Naive thymus-derived CD8-positive, alpha-beta T cell (primary cell): ENCODE measurements at regions not wholly inside any gene's neighbourhood (a gene's known extent, or its start where the extent isn't known, plus 50 kb on each side); places are given as distances from the start of the nearest gene placed in this dataset.
"Not testable (repeated sequence)": the region's sequence is repeated elsewhere in the genome, so short reads cannot be mapped to it uniquely, and the experiment has no call there.

Experiments used
- ATAC-seq, 2 donors: fragments of 150-1000 bp; cut with Tn5 transposase in 1 of 2; sonication (Bioruptor Pico), chemical (Tn5 transposase) in 1 of 2; 1 replicate in 1 of 2; 2 replicates in 1 of 2; pipeline ENCODE4 v1.10.0; 2021; ENCODE audit warnings: mild to moderate bottlenecking in 2 of 2, moderate library complexity in 2 of 2
- POLR2A ChIA-PET: fragments of 350-600 bp; sonication (Branson Sonifier 250); formaldehyde crosslinking; loops from one replicate; lab custom pipeline; 2021; ENCODE audit warnings: antibody characterized with exemption; lab: Charles Lee
- DNase-seq, 10 donors: peaks; one replicate each; pipeline versions ENCODE4 v3.0.0 to v3.0.0-alpha.2; 2020 to 2022
- H3K27ac Mint-ChIP-seq, 10 donors: one replicate each; pipeline ENCODE4 v1.8.0; 2020 to 2022; ENCODE audit warnings: mild to moderate bottlenecking in 10 of 10, mixed read lengths in 10 of 10, moderate library complexity in 4 of 10, inconsistent platforms in 1 of 10
- H3K27me3 Mint-ChIP-seq, 5 donors: one replicate each; pipeline ENCODE4 v1.8.0; 2021 to 2022; ENCODE audit warnings: mixed read lengths in 5 of 5
- H3K36me3 Mint-ChIP-seq, 3 donors: one replicate each; pipeline ENCODE4 v1.8.0; 2020 to 2022; ENCODE audit warnings: mixed read lengths in 3 of 3, mild to moderate bottlenecking in 2 of 3, inconsistent platforms in 1 of 3
- H3K4me1 Mint-ChIP-seq, 4 donors: one replicate each; pipeline ENCODE4 v1.8.0; 2021 to 2022; ENCODE audit warnings: mixed read lengths in 4 of 4
- H3K4me3 Mint-ChIP-seq, 10 donors: one replicate each; pipeline ENCODE4 v1.8.0; 2020 to 2022; ENCODE audit warnings: mild to moderate bottlenecking in 10 of 10, mixed read lengths in 10 of 10, moderate library complexity in 6 of 10, inconsistent platforms in 1 of 10
- H3K9me3 Mint-ChIP-seq, 9 donors: one replicate each; pipeline ENCODE4 v1.8.0; 2020 to 2022; ENCODE audit warnings: mixed read lengths in 9 of 9, mild to moderate bottlenecking in 3 of 9, inconsistent platforms in 1 of 9, moderate library complexity in 1 of 9

DNA sequence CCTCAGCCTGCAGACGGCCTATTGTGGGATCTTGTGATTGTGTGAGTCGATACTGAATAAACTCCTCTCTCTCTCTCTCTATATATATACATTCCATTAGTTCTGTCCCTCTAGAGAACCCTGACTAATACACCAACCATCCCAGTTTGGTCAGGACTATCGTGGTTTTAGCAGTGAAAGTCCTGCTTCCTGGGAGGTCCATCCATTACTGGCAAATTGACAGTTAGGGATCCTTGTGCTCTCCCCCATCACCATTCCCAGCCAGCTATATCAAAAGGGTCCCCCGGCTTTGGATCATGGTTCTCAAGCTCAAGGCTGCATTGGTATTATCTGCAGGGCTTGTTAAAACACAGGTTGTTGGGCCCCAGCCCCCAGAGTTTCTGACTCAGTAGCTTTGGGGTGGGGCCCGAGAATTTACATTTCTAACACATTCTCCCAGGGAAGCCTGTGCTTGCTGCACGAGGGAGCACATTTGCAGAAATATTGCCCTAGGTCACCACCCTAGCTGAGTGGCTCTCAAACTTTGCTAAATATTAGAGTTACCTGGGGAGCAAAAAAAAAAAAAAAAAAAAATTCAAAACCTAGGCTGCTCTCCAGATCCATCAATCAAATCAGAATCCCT is 899.1 kb upstream of the AUTS2 start:
- ATAC-seq = no peak
- H3K4me1 Mint-ChIP-seq = no peaks in the 10 kb centered on the region
- H3K36me3 Mint-ChIP-seq = peaks cover 0 to 5% (median 0%) of the 10 kb centered on the region in 3 donors
- H3K9me3 Mint-ChIP-seq = peaks cover 0 to 37% (median 10%) of the 10 kb centered on the region in 9 donors
- no peak for DNase-seq
- H3K4me3 Mint-ChIP-seq = no peak overlapping the region
- POLR2A ChIA-PET = no interaction called here
- no peak overlapping the region for H3K27ac Mint-ChIP-seq
- no peaks in the 10 kb centered on the region for H3K27me3 Mint-ChIP-seq

DNA sequence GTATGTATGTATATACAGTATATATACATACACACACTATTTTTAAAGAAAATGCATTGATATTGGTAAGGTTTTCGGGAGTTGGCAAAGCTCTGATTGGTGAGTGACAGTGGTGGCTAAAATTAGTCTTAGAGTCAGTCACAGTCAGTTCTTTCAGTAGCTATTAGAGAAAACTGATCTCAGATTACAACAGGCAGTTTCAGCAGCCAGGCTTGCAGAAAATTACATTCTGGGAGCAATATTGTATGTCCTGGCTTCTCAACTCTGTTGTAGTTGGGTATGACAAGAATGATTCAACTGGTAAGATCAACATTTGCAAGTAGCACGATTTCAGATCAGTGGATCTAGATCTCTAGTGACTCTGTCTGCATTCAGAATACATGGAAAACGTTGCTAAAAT is 897.9 kb upstream of the AUTS2 start:
- no peaks in the 10 kb centered on the region for H3K4me1 Mint-ChIP-seq
- H3K27me3 Mint-ChIP-seq = no peaks in the 10 kb centered on the region
- no peak for DNase-seq
- H3K9me3 Mint-ChIP-seq = peaks cover 0 to 30% (median 9%) of the 10 kb centered on the region in 9 donors
- POLR2A ChIA-PET = no interaction called here
- H3K36me3 Mint-ChIP-seq = no peaks in the 10 kb centered on the region
- no peak overlapping the region for H3K27ac Mint-ChIP-seq
- no peak for ATAC-seq
- H3K4me3 Mint-ChIP-seq = no peak overlapping the region

DNA sequence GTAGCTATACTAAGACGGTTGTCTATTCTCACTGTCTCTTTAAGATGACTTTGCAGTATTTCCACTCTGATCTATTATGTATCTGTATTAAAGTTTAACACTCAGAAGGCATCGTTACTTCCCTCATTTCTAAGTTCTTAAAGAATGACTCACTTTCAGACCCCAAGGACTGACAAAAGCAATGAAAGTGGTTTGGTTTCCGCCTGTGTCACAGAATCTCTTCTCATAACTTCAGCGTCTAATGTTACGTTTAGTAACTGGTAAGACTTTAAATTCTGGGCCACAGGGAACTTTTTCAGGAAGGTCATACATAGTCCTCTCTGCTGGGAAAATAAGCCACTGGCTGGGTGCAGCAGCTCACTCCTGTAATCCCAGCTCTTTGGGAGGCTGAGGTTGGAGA is 892.0 kb upstream of the AUTS2 start:
- Mint-ChIP-seq H3K4me3 (no peak overlapping the region), H3K27me3 (peaks cover 0 to 2% (median 0%) of the 10 kb centered on the region in 5 donors), H3K4me1 (no peaks in the 10 kb centered on the region), H3K9me3 (peaks cover 2 to 33% (median 10%) of the 10 kb centered on the region in 9 donors), H3K27ac (no peak overlapping the region), H3K36me3 (peaks cover 0 to 4% (median 0%) of the 10 kb centered on the region in 3 donors)
- DNase-seq = no peak
- ATAC-seq = no peak
- POLR2A ChIA-PET = interaction anchor here (0.6 kb wide), 1 partner anchor 45 kb away, joined by 4 read pairs; no protein-coding TSS in a partner anchor

DNA sequence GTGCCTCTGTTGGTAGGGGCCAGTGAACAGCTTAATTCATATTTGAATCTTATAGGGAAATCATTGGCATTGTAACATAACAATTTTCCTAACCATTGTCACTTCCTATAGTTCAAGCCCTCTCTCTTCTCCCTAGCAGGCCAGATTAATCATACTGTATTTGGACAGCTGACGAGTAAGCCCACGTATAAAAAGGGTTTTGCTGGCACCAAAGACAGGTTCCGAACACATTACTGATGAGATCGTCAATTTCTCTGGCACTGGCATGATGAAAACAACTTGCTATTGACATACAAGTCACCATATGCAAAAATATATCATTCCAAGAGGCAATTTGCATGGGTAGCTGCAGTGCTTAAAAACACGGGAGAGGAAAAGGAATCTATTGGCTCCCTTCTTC is 891.1 kb upstream of the AUTS2 start:
- no peak for ATAC-seq
- peaks cover 2 to 40% (median 10%) of the 10 kb centered on the region in 9 donors for H3K9me3 Mint-ChIP-seq

DNA sequence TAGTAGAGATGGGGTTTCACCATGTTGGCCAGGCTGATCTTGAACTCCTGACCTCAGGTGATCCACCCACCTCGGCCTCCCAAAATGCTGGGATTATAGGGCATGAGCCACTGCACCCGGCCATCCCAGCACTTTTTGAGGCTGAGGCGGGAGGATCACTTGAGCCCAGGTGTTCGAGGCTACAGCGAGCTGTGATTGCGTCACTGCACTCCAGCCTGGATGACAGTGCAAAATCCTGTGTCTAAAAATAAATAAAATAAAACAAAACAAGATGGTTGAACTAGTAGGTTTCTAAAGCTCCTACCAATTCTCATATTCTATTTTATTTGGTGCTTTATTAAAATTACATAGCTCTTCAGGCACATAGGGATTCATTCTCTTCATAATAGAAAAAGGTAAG is 890.3 kb upstream of the AUTS2 start:
- Mint-ChIP-seq H3K4me1 (no peaks in the 10 kb centered on the region), H3K9me3 (peaks cover 4 to 45% (median 10%) of the 10 kb centered on the region in 9 donors), H3K4me3 (no peak overlapping the region), H3K27ac (no peak overlapping the region), H3K36me3 (peaks cover 0 to 4% (median 0%) of the 10 kb centered on the region in 3 donors), H3K27me3 (peaks cover 0 to 2% (median 0%) of the 10 kb centered on the region in 5 donors)
- no peak for DNase-seq
- no peak for ATAC-seq
- POLR2A ChIA-PET = no interaction called here

More for the DNA sequence above, 891.1 kb upstream of the AUTS2 start:
- Mint-ChIP-seq H3K27me3 (peaks cover 0 to 2% (median 0%) of the 10 kb centered on the region in 5 donors), H3K27ac (no peak overlapping the region), H3K4me1 (no peaks in the 10 kb centered on the region), H3K4me3 (no peak overlapping the region), H3K36me3 (peaks cover 0 to 4% (median 0%) of the 10 kb centered on the region in 3 donors)
- POLR2A ChIA-PET = no interaction called here
- no peak for DNase-seq

DNA sequence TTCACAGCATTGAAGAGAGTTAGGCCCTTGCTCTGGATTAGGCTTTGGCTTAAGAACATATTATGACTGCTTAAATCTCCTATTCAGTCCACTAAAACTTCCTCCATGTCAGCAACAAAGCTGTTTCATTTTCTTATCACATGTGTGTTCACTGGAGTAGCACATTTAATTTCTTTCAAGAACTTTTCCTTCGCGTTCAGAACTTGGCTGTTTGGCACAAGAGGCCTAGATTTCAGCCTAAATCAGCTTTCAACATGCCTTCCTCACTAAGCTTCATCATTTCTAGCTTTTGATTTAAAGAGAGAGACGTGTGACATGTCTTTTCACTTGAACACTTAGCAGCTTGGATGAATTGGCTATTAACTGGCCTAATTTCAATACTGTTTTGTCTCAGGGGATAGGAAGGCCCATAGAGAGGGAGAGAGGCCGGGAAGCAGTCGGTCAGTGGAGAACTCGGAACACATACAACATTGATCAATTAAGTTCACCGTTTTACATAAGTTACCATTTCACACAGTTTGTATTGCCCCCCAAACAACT is 885.2 kb upstream of the AUTS2 start:
- POLR2A ChIA-PET = no interaction called here
- ATAC-seq (no peak), DNase-seq (no peak)
- Mint-ChIP-seq H3K27ac (no peak overlapping the region), H3K36me3 (no peaks in the 10 kb centered on the region), H3K9me3 (peaks cover 0 to 46% (median 9%) of the 10 kb centered on the region in 9 donors), H3K4me3 (no peak overlapping the region), H3K27me3 (no peaks in the 10 kb centered on the region), H3K4me1 (no peaks in the 10 kb centered on the region)

DNA sequence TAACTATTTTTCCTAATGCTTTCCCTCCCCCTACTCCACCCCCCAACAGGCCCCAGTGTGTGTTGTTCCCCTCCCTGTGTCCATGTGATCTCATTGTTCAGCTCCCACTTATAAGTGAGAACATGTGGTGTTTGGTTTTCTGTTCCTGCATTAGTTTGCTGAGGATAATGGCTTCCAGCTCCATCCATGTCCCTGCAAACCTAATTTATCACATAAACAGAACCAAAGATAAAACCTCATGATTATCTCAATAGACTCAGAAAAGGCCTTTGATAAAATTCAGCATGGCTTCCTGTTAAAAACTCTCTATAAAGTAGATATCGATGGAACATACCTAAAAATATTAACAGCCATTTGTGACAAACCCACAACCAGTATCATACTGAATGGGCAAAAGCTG is 884.1 kb upstream of the AUTS2 start:
- DNase-seq, H3K4me3 Mint-ChIP-seq, ATAC-seq, H3K4me1 Mint-ChIP-seq, H3K27ac Mint-ChIP-seq, POLR2A ChIA-PET, H3K36me3 Mint-ChIP-seq, H3K27me3 Mint-ChIP-seq: not testable (repeated sequence)
- H3K9me3 Mint-ChIP-seq = peaks cover 0 to 43% (median 8%) of the 10 kb centered on the region in 9 donors

DNA sequence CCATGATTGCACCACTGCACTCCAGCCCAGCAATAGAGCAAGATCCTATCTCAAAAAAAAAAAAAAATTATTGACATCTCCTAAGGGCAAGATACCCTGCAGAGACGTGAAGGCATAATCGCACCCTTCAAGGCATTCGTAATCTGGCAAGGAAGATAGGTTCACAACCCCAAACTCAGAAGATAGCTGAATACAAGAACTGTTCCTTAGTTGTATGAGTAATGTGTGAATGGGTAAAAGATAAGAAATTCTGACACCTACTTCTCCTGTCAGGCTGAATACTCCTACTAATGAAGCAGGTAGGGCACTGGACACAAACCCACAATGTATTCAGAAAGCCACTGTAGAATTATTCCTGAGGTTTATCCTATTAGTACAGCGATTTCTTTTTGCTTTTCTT is 882.4 kb upstream of the AUTS2 start:
- POLR2A ChIA-PET = no interaction called here
- H3K4me1 Mint-ChIP-seq = no peaks in the 10 kb centered on the region
- H3K36me3 Mint-ChIP-seq = no peaks in the 10 kb centered on the region
- H3K27ac Mint-ChIP-seq = no peak overlapping the region
- DNase-seq (no peak), ATAC-seq (no peak)
- no peaks in the 10 kb centered on the region for H3K27me3 Mint-ChIP-seq
- H3K9me3 Mint-ChIP-seq = peaks cover 0 to 36% (median 5%) of the 10 kb centered on the region in 9 donors
- no peak overlapping the region for H3K4me3 Mint-ChIP-seq

DNA sequence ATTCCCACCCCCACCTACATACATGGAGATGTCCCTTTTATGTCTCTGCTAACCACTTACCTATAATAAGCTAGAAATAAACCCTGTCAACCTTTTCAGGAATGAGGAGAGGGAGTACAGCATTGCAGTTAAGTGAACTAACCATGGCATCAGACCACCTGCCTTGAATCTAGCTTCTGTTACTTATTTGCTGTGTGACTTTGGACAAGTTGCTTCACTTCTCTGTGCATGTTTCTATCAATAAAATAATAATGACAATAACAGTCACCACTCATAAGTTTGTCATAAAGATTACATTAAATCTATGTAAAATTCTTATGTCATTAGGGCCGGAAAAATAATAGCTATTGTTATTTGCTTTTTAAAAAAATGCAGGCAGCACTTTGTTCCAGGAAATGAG is 881.1 kb upstream of the AUTS2 start:
- H3K9me3 Mint-ChIP-seq = peaks cover 0 to 29% (median 4%) of the 10 kb centered on the region in 9 donors
- ATAC-seq (no peak), DNase-seq (no peak)
- no peak overlapping the region for H3K27ac Mint-ChIP-seq
- POLR2A ChIA-PET = no interaction called here
- H3K27me3 Mint-ChIP-seq = no peaks in the 10 kb centered on the region
- H3K36me3 Mint-ChIP-seq = no peaks in the 10 kb centered on the region
- H3K4me1 Mint-ChIP-seq = no peaks in the 10 kb centered on the region
- no peak overlapping the region for H3K4me3 Mint-ChIP-seq

DNA sequence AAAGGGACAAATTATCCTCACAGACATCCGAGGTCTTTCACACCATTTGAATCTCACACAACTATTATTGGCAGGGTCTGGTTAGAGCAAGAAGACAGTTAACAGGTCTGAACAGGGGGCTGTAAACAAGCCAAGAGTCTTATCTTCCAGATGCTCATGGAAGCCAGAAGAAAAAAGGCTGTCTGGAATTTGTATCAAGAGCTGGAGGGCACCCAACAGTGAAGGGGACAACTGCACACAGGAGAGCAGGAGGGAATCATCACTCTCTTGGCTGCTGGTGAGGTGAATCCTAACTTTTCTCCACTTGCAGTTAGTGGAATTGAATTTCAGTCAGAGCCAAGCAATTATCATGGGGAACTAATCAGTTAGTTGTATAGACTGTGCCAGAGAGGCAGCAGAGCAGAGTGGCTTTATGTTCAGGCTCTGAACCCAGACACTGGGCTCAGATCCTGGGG is 880.2 kb upstream of the AUTS2 start:
- POLR2A ChIA-PET = no interaction called here
- peaks cover 0 to 29% (median 8%) of the 10 kb centered on the region in 9 donors for H3K9me3 Mint-ChIP-seq
- no peaks in the 10 kb centered on the region for H3K27me3 Mint-ChIP-seq
- no peak for DNase-seq
- no peaks in the 10 kb centered on the region for H3K36me3 Mint-ChIP-seq
- ATAC-seq = no peak
- no peak overlapping the region for H3K4me3 Mint-ChIP-seq
- no peaks in the 10 kb centered on the region for H3K4me1 Mint-ChIP-seq
- H3K27ac Mint-ChIP-seq = no peak overlapping the region

GRCh38 chr7:68720697-68721096 is 877.6 kb upstream of the AUTS2 start:
- no peaks in the 10 kb centered on the region for H3K27me3 Mint-ChIP-seq

DNA sequence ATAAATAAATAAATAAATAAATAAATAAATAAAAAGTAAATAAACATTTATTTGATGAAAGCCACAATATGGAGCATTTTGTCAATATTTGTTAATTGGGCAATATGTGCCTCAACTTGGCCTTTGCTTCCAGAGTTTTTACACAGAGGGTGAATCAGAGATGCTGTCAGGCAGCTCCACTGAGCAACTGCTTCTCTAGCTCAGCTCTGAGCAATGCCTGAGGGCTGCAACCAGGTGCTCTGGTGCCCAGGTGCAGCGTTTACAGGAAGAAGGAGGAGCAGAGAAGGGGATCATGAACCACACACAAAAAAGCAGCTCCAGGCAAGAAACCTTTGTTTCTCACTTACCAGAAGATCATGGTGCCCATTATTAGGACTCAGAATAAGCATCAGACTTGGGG is 876.2 kb upstream of the AUTS2 start:
- no peak for DNase-seq
- no peak for ATAC-seq
- H3K4me1 Mint-ChIP-seq = no peaks in the 10 kb centered on the region
- peaks cover 6 to 25% (median 14%) of the 10 kb centered on the region in 9 donors for H3K9me3 Mint-ChIP-seq
- H3K36me3 Mint-ChIP-seq = peaks cover 0 to 4% (median 0%) of the 10 kb centered on the region in 3 donors
- no peak overlapping the region for H3K4me3 Mint-ChIP-seq
- POLR2A ChIA-PET = no interaction called here
- H3K27ac Mint-ChIP-seq = no peak overlapping the region
- H3K27me3 Mint-ChIP-seq = peaks cover 0 to 2% (median 0%) of the 10 kb centered on the region in 5 donors

More at GRCh38 chr7:68720697-68721096, 877.6 kb upstream of the AUTS2 start:
- no peaks in the 10 kb centered on the region for H3K36me3 Mint-ChIP-seq
- no peak overlapping the region for H3K4me3 Mint-ChIP-seq
- DNase-seq = no peak
- no peak for ATAC-seq
- H3K4me1 Mint-ChIP-seq = no peaks in the 10 kb centered on the region
- H3K9me3 Mint-ChIP-seq = peaks cover 6 to 28% (median 12%) of the 10 kb centered on the region in 9 donors
- no peak overlapping the region for H3K27ac Mint-ChIP-seq
- POLR2A ChIA-PET = no interaction called here

DNA sequence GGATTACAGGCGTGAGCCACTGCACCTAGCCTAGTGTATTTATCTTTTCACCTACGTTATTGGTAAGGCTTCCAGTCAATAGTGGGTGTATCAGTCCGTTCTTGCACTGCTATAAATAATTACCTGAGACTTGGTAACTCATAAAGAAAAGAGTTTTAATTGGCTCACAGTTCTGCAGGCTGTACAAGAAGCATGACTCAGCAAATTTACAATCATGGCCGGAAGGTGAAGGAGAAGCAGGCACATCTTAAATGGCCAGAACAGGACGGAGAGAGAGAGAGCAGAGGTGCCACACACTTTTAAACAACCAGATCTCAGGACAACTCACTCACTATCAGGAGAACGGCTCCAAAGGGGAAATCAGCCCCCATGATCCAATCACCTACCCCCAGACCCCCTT is 873.3 kb upstream of the AUTS2 start:
- Mint-ChIP-seq H3K36me3 (peaks cover 0 to 4% (median 0%) of the 10 kb centered on the region in 3 donors), H3K4me3 (no peak overlapping the region), H3K4me1 (no peaks in the 10 kb centered on the region), H3K27ac (no peak overlapping the region), H3K27me3 (peaks cover 0 to 2% (median 0%) of the 10 kb centered on the region in 5 donors), H3K9me3 (peaks cover 6 to 34% (median 11%) of the 10 kb centered on the region in 9 donors)
- ATAC-seq (no peak), DNase-seq (no peak)
- POLR2A ChIA-PET = no interaction called here
